DOHH2 (cell line): ENCODE measurements at regions not wholly inside any gene's neighbourhood (a gene's known extent, or its start where the extent isn't known, plus 50 kb on each side); places are given as distances from the start of the nearest gene placed in this dataset.

Experiments
- CTCF ChIP-seq: fragments of 200-600 bp; sonication (generic); IDR thresholded peaks from one replicate; pipeline ENCODE4 v1.5.1; 2014; ENCODE audit warnings: antibody characterized with exemption, mild to moderate bottlenecking, low read depth, low read length; ENCODE audit not compliant: poor library complexity, severe bottlenecking
- EZH2phosphoT487 ChIP-seq: fragments of 200-600 bp; sonication (generic); IDR thresholded peaks from 2 replicates; pipeline ENCODE4 v1.6.1; 2017; ENCODE audit warnings: borderline replicate concordance, mild to moderate bottlenecking, antibody characterized with exemption, low read length, moderate library complexity, mixed read lengths

GRCh38 chr12:30500532-30500931, 195.1 kb downstream of the IPO8 start:
- no peak for TF ChIP-seq CTCF
- TF ChIP-seq EZH2phosphoT487: no peak
